CD8-positive, alpha-beta memory T cell (primary cell): ENCODE measurements at regions not wholly inside any gene's neighbourhood (a gene's known extent, or its start where the extent isn't known, plus 50 kb on each side); places are given as distances from the start of the nearest gene placed in this dataset.

Experiments used
- CTCF ChIA-PET: fragments of 350-600 bp; sonication (Branson Sonifier 250); formaldehyde crosslinking; loops from one replicate; lab custom pipeline; 2021; ENCODE audit warnings: antibody characterized with exemption; lab: Charles Lee
- POLR2A ChIA-PET: fragments of 350-600 bp; sonication (Branson Sonifier 250); formaldehyde crosslinking; loops from one replicate; lab custom pipeline; 2021; ENCODE audit warnings: antibody characterized with exemption; lab: Charles Lee
- DNase-seq, 5 donors: peaks; one replicate each; pipeline versions ENCODE4 v3.0.0 to v3.0.0-alpha.2; 2020 to 2022; ENCODE audit warnings: mixed read lengths in 1 of 5
- H3K27ac ChIP-seq: one replicate; pipeline ENCODE4 v1.7.0; 2013; ENCODE audit warnings: low read depth, mild to moderate bottlenecking, low read length, moderate library complexity
- H3K27me3 ChIP-seq: 2 replicates; pipeline ENCODE4 v1.7.0; 2013; ENCODE audit warnings: low read length, mild to moderate bottlenecking; ENCODE audit not compliant: insufficient read depth, poor library complexity, severe bottlenecking
- H3K36me3 ChIP-seq: 2 replicates; pipeline ENCODE4 v1.7.0; 2013; ENCODE audit warnings: mild to moderate bottlenecking, low read length, moderate library complexity; ENCODE audit not compliant: insufficient read depth
- H3K4me1 ChIP-seq: 2 replicates; pipeline ENCODE4 v1.7.0; 2013; ENCODE audit warnings: mild to moderate bottlenecking, low read length, moderate library complexity; ENCODE audit not compliant: insufficient read depth
- H3K4me3 ChIP-seq: 2 replicates; pipeline ENCODE4 v1.7.0; 2013; ENCODE audit warnings: mild to moderate bottlenecking, low read length
- H3K9me3 ChIP-seq: 2 replicates; pipeline ENCODE4 v1.7.0; 2013; ENCODE audit warnings: mild to moderate bottlenecking, low read length
- H3K27ac Mint-ChIP-seq, 8 donors: one replicate each; pipeline ENCODE4 v1.8.0; 2020 to 2021; ENCODE audit warnings: mixed read lengths in 8 of 8, mild to moderate bottlenecking in 6 of 8, inconsistent platforms in 3 of 8, moderate library complexity in 3 of 8
- H3K27me3 Mint-ChIP-seq, 2 donors: one replicate each; pipeline ENCODE4 v1.8.0; 2020 to 2021; ENCODE audit warnings: mixed read lengths in 2 of 2, mild to moderate bottlenecking in 1 of 2, moderate library complexity in 1 of 2
- H3K36me3 Mint-ChIP-seq, 3 donors: one replicate each; pipeline ENCODE4 v1.8.0; 2020 to 2021; ENCODE audit warnings: mixed read lengths in 3 of 3, inconsistent platforms in 1 of 3, mild to moderate bottlenecking in 1 of 3
- H3K4me1 Mint-ChIP-seq, 3 donors: one replicate each; pipeline ENCODE4 v1.8.0; 2020 to 2021; ENCODE audit warnings: mixed read lengths in 3 of 3, inconsistent platforms in 1 of 3, mild to moderate bottlenecking in 1 of 3
- H3K4me3 Mint-ChIP-seq, 7 donors: one replicate each; pipeline ENCODE4 v1.8.0; 2020 to 2021; ENCODE audit warnings: mixed read lengths in 7 of 7, mild to moderate bottlenecking in 6 of 7, moderate library complexity in 4 of 7, inconsistent platforms in 2 of 7
- H3K9me3 Mint-ChIP-seq, 5 donors: one replicate each; pipeline ENCODE4 v1.8.0; 2020 to 2022; ENCODE audit warnings: mixed read lengths in 5 of 5, mild to moderate bottlenecking in 3 of 5, moderate library complexity in 2 of 5, inconsistent platforms in 1 of 5

DNA sequence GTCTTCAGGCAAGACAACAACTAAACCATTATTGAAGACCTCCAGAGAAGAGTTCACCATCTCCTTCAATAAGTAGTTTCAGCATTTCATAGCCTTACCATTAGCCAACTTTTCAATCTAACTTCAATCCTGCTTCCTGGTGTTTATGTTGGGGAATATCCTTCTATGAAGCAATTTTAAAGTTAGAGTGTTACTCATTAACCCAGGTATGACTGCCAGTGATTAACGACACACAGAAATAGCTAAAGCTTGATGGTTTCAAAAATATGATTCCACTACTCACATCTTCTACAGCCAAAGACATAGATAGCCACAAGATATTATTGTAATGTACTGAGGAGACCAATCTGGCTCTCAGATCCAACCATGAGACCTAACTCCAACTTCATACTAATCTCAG is 403.2 kb downstream of the EFNB2 start:
- H3K4me3 ChIP-seq, result no peak overlapping the region
- H3K4me1 ChIP-seq, result no peaks in the 10 kb centered on the region
- no peaks in the 10 kb centered on the region for H3K9me3 ChIP-seq
- CTCF ChIA-PET, result no interaction called here
- Mint-ChIP-seq H3K27me3 (no peaks in the 10 kb centered on the region), H3K27ac (no peak overlapping the region), H3K4me1 (no peaks in the 10 kb centered on the region), H3K9me3 (peaks cover 0 to 5% (median 1%) of the 10 kb centered on the region in 5 donors), H3K36me3 (no peaks in the 10 kb centered on the region), H3K4me3 (no peak overlapping the region)
- H3K27me3 ChIP-seq, result no peaks in the 10 kb centered on the region
- no peaks in the 10 kb centered on the region for H3K36me3 ChIP-seq
- no peak for DNase-seq
- no peak overlapping the region for H3K27ac ChIP-seq
- POLR2A ChIA-PET, result no interaction called here

DNA sequence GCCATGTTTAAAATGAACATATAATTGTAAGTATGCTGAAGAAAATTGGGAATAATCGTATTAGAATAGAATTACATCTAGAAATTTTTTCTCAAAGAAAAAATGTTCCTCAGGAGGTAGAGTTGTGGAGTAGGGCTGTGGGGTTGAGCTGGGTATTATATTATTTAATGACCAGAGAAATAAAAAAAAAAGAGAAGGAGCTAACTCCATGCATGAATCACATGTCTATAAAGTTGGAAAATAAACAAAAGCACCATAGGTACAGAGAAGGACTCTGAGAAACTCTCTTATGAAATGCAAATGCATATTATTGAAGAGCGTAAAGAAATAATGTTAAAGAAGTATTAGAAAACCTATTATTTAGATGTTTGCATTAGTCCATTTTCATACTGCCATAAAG is 405.5 kb downstream of the EFNB2 start:
- no peaks in the 10 kb centered on the region for H3K27me3 Mint-ChIP-seq
- no peak for DNase-seq
- ChIA-PET CTCF (no interaction called here), POLR2A (no interaction called here)
- Histone ChIP-seq H3K9me3 (no peaks in the 10 kb centered on the region), H3K27me3 (no peaks in the 10 kb centered on the region), H3K4me1 (no peaks in the 10 kb centered on the region), H3K36me3 (no peaks in the 10 kb centered on the region), H3K27ac (no peak overlapping the region), H3K4me3 (no peak overlapping the region)
- no peaks in the 10 kb centered on the region for H3K36me3 Mint-ChIP-seq
- no peak overlapping the region for H3K27ac Mint-ChIP-seq
- H3K4me1 Mint-ChIP-seq, result no peaks in the 10 kb centered on the region
- peaks cover 0 to 5% (median 1%) of the 10 kb centered on the region in 5 donors for H3K9me3 Mint-ChIP-seq
- H3K4me3 Mint-ChIP-seq, result no peak overlapping the region

DNA sequence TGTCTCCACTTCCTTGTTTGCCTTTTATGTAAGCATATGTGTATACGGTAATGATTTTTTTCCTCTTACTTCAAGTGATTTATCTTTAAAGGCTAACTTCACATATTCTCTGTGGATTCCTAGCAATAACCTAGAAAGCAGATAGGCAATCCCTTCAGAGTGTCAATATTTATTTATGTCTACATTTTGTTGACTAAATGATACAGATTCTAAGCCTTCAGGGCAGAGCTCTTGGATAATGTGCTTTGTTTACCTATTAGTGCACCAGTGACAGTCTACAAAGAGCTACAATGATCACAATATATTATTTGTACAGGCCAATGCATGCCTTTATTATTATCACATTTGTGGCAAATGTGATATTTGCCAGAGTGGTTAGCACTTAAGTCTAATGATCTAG is 406.2 kb downstream of the EFNB2 start:
- Mint-ChIP-seq H3K4me1 (no peaks in the 10 kb centered on the region), H3K4me3 (no peak overlapping the region), H3K36me3 (no peaks in the 10 kb centered on the region), H3K27ac (no peak overlapping the region), H3K9me3 (peaks cover 0 to 5% (median 1%) of the 10 kb centered on the region in 5 donors), H3K27me3 (no peaks in the 10 kb centered on the region)
- ChIA-PET POLR2A (no interaction called here), CTCF (no interaction called here)
- no peaks in the 10 kb centered on the region for H3K4me1 ChIP-seq
- H3K9me3 ChIP-seq, result no peaks in the 10 kb centered on the region
- H3K27me3 ChIP-seq, result no peaks in the 10 kb centered on the region
- H3K27ac ChIP-seq, result no peak overlapping the region
- no peak for DNase-seq
- H3K4me3 ChIP-seq, result no peak overlapping the region
- no peaks in the 10 kb centered on the region for H3K36me3 ChIP-seq

DNA sequence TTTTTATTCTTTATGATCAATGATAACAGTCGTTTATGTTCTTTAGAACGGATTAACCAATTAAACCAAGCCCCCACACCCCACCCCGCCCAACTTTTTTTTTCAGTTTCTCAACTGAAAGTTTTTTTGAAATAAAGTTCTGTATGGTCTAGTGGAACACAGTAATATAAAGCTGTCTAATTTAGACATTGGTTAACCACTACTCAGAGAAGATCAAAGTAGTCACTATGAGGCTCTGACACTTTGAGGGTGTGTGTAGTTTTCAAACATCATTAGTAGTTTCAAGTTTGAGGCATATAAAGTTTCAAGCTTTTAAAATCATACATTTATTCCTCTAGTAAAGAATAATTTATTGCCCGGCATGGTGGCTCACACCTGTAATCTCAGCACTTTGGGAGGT is 413.2 kb downstream of the EFNB2 start:
- ChIA-PET POLR2A (interaction anchor here (0.6 kb wide), 1 partner anchor 18 kb away, joined by 6 read pairs; no protein-coding TSS in a partner anchor), CTCF (no interaction called here)
- H3K9me3 ChIP-seq, result no peaks in the 10 kb centered on the region
- Mint-ChIP-seq H3K27me3 (no peaks in the 10 kb centered on the region), H3K4me3 (no peak overlapping the region), H3K9me3 (no peaks in the 10 kb centered on the region), H3K36me3 (no peaks in the 10 kb centered on the region), H3K4me1 (no peaks in the 10 kb centered on the region), H3K27ac (no peak overlapping the region)
- H3K27me3 ChIP-seq, result no peaks in the 10 kb centered on the region
- no peaks in the 10 kb centered on the region for H3K4me1 ChIP-seq
- DNase-seq, result no peak
- H3K36me3 ChIP-seq, result no peaks in the 10 kb centered on the region
- no peak overlapping the region for H3K27ac ChIP-seq
- H3K4me3 ChIP-seq, result no peak overlapping the region

DNA sequence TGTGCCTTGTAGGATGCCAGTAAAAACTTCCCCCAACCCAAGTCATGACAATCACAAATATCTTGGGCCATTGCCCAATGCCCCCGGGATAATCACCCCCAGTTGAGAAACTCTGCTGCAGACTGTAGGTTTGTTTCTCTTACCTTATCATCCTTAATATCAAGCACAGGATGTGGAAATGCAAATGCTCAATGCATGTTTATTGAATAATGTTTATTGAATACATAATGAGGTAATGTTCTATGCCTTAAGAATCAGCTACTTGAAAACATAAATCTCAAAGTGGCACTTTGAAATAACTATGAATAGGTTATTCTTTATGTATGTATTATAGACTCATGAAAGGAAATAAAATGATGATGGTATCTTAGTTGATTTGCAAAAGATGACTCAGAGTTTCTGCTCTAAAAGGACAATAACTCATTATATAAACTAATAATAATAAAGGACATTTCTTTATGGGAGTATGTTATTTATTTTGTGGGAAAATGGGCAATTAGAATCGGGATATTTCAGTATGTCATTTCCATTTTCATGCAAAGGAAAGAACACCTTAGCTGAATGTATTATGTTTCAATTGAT is 414.2 kb downstream of the EFNB2 start:
- Histone ChIP-seq H3K36me3 (no peaks in the 10 kb centered on the region), H3K4me1 (no peaks in the 10 kb centered on the region), H3K27ac (no peak overlapping the region), H3K9me3 (no peaks in the 10 kb centered on the region), H3K4me3 (no peak overlapping the region), H3K27me3 (no peaks in the 10 kb centered on the region)
- H3K27me3 Mint-ChIP-seq, result no peaks in the 10 kb centered on the region
- CTCF ChIA-PET, result no interaction called here
- no peak overlapping the region for H3K4me3 Mint-ChIP-seq
- POLR2A ChIA-PET, result no interaction called here
- no peak overlapping the region for H3K27ac Mint-ChIP-seq
- no peaks in the 10 kb centered on the region for H3K36me3 Mint-ChIP-seq
- H3K9me3 Mint-ChIP-seq, result no peaks in the 10 kb centered on the region
- no peak for DNase-seq
- no peaks in the 10 kb centered on the region for H3K4me1 Mint-ChIP-seq

DNA sequence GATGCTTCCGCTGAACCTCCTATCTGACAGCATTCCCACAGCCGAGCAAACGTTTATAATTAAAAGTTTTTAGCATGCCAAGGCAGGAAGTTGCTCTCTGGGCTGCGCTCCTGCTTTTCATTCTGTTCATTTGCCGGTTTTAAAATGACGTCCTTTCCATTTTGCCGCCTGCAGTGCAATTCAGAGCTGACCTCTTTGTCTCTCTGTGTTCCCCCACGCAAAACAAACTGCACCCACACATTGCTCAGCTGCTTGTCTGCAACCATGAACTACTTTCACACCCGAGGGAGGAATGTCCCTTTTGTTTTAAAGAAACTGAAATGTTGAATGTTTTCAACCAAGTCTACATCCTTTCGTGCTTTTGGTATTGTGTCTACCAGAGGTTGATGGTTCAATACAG is 416.5 kb downstream of the EFNB2 start:
- Histone ChIP-seq H3K36me3 (no peaks in the 10 kb centered on the region), H3K27ac (no peak overlapping the region), H3K4me3 (no peak overlapping the region), H3K4me1 (no peaks in the 10 kb centered on the region), H3K9me3 (no peaks in the 10 kb centered on the region), H3K27me3 (no peaks in the 10 kb centered on the region)
- ChIA-PET POLR2A (no interaction called here), CTCF (no interaction called here)
- Mint-ChIP-seq H3K4me1 (no peaks in the 10 kb centered on the region), H3K4me3 (no peak overlapping the region), H3K27ac (no peak overlapping the region), H3K36me3 (no peaks in the 10 kb centered on the region), H3K9me3 (no peaks in the 10 kb centered on the region), H3K27me3 (no peaks in the 10 kb centered on the region)
- no peak for DNase-seq

DNA sequence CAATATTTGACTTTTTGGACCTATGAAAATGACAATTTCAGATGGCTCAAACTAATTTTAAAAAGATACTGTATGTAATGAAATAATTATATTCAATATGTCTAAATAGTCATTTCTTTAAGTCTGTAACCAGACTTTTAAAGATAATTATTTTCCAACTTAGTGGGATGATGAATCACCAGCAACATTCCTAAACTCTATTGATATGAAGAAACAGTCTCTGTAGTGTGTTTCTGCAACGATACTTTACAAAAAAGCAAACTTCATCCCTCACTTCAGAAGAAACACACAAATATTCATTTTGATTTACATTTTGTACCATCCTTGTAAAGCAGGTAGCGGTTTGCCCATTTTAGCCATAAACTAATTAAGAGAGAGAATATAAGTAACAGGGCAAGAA is 417.4 kb downstream of the EFNB2 start:
- Histone ChIP-seq H3K4me1 (no peaks in the 10 kb centered on the region), H3K9me3 (no peaks in the 10 kb centered on the region), H3K27me3 (no peaks in the 10 kb centered on the region), H3K36me3 (no peaks in the 10 kb centered on the region), H3K27ac (no peak overlapping the region), H3K4me3 (no peak overlapping the region)
- ChIA-PET POLR2A (no interaction called here), CTCF (no interaction called here)
- Mint-ChIP-seq H3K4me3 (no peak overlapping the region), H3K9me3 (no peaks in the 10 kb centered on the region), H3K4me1 (no peaks in the 10 kb centered on the region), H3K27me3 (no peaks in the 10 kb centered on the region), H3K27ac (no peak overlapping the region), H3K36me3 (no peaks in the 10 kb centered on the region)
- no peak for DNase-seq

DNA sequence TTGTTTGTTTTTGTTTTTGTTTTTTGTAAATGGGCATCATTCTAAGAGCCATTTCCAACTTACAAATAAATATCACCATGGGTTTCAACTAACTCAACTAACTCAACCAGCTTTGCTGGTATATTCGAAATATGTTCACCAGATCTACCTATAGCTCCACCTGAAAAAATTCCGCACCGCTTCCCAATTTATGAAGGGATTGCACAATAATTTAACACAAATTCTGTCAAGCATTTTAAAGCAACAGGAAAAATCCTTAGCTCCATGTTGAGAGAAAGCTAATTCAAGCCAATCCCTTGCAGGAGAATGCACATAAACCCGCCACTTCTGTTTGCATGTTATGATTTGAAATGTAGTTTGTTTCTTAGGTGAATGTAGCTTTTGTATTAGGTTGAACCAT is 417.8 kb downstream of the EFNB2 start:
- Mint-ChIP-seq H3K4me1 (no peaks in the 10 kb centered on the region), H3K27me3 (no peaks in the 10 kb centered on the region), H3K36me3 (no peaks in the 10 kb centered on the region), H3K4me3 (no peak overlapping the region), H3K9me3 (no peaks in the 10 kb centered on the region), H3K27ac (no peak overlapping the region)
- Histone ChIP-seq H3K36me3 (no peaks in the 10 kb centered on the region), H3K27ac (no peak overlapping the region), H3K4me1 (no peaks in the 10 kb centered on the region), H3K9me3 (no peaks in the 10 kb centered on the region), H3K27me3 (no peaks in the 10 kb centered on the region), H3K4me3 (no peak overlapping the region)
- no peak for DNase-seq
- ChIA-PET POLR2A (no interaction called here), CTCF (no interaction called here)

DNA sequence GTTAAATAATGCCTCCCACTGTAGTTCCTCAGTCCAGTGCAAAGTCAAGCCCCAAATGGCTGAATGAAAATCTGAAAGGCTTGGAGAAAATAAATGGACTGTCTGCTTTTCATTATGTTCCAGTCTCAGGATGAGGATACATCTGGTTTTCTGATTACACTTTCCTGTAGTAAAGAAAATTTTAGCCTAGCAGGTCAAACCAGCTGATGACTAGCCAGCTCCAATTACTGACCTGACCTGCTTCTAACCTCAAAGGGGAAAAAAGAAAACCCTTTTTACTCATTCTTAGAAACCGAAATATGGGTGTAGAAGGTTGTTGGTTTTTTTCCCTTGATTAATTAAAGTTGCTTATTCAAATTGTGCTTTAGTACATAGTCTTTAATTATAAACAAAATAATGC is 418.4 kb downstream of the EFNB2 start:
- ChIA-PET CTCF (no interaction called here), POLR2A (no interaction called here)
- Histone ChIP-seq H3K4me3 (no peak overlapping the region), H3K36me3 (no peaks in the 10 kb centered on the region), H3K27ac (no peak overlapping the region), H3K9me3 (no peaks in the 10 kb centered on the region), H3K4me1 (no peaks in the 10 kb centered on the region), H3K27me3 (no peaks in the 10 kb centered on the region)
- Mint-ChIP-seq H3K27ac (no peak overlapping the region), H3K9me3 (no peaks in the 10 kb centered on the region), H3K4me1 (no peaks in the 10 kb centered on the region), H3K27me3 (no peaks in the 10 kb centered on the region), H3K4me3 (no peak overlapping the region), H3K36me3 (no peaks in the 10 kb centered on the region)
- no peak for DNase-seq
